GM18505 (cell line): ENCODE measurements at regions not wholly inside any gene's neighbourhood (a gene's known extent, or its start where the extent isn't known, plus 50 kb on each side); places are given as distances from the start of the nearest gene placed in this dataset.

Source experiments
- ATAC-seq: cut with Tn5 transposase; IDR thresholded peaks from one replicate; pipeline ENCODE4 v1.9.1; 2021; ENCODE audit not compliant: unreplicated experiment
- POLR2A ChIP-seq: IDR thresholded peaks from 4 replicates; pipeline ENCODE4 v1.6.1; 2011; ENCODE audit warnings: borderline replicate concordance; ENCODE audit not compliant: insufficient read depth, insufficient read length; ENCODE audit errors: extremely low read depth

DNA sequence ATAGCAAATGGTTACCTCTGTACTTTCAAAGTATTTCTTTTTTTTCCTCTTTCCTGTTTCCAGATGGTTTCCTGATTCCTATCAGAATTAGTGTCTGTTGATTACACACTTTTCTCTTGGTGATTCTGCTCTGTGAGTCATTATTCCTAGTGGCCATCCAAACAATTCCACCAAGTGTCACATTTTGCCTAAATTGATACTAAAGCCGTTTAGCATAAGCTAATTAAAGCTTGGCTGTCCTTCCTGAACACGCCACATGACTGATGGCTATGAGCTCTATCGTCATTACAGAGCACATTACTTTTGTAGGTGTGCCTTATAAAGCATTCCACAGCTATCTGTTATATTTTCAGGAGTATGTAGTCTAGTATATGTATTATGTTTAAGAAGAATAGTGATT is 671.2 kb downstream of the CDH8 start:
- ATAC-seq, result no peak

GRCh38 chr16:61362585-61362984 is 673.7 kb downstream of the CDH8 start:
- no peak for TF ChIP-seq POLR2A
- no peak for ATAC-seq

More for the DNA sequence above, 671.2 kb downstream of the CDH8 start:
- no peak for TF ChIP-seq POLR2A

DNA sequence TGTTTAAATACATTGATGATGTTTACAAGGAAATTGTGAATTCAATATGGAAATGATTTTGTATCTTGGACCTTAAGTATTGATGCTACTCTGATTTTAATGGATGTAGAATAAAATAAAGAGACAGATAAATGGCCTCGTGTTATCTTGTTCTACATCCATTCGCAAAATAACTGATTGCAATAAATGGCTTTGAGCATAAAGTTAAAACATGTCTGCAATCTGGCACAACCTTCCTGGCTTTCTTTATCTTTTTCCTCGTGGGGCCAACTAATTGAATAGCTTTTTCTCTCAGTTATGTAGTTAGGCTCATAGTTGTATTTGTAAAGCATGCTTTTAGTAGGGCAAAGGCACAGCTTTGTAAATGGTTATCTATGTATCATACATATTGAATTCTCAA is 691.4 kb downstream of the CDH8 start:
- TF ChIP-seq POLR2A, result no peak
- no peak for ATAC-seq

DNA sequence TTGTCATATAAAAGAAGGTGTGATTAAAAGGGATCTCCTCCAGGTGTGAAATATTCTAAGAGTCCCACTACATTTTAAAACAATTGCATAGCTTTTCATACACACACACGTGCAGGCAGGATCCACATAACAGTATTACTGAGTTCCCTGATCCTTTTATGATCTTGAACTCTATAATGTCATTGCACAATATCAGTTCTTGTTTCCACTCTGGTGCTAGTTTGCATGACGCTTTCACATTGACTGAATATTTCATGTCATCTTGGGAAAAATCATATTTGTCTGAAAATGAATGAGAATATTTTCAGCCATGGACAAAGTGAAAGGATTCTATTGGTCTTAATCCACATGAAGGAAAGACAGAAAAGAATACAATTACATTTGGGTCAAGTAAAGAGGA is 703.8 kb downstream of the CDH8 start:
- no peak for ATAC-seq
- TF ChIP-seq POLR2A, result no peak

- no peak for ATAC-seq
- no peak for TF ChIP-seq POLR2A
These were observed 712.2 kb downstream of the CDH8 start for GRCh38 chr16:61324044-61324443.

GRCh38 chr16:61323456-61323855 is 712.8 kb downstream of the CDH8 start:
- TF ChIP-seq POLR2A, result no peak
- no peak for ATAC-seq

DNA sequence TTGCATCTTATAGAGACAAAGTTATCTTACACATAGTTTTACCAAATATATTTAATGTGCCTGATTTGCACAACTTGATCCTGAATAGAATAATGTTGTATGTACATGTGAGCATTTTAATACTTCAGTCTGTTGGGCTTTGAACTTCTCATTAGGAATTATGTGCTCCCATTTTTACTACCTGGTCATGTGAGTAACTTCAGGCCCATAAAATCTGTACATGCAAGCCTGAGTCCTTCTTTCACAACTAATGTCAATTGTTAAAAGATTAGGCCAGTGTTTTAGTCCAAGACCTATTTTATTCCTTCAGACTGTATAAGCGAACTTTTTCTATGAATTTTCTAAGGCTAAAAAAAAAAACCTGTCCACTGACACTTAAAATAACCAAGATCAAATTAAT is 715.4 kb downstream of the CDH8 start:
- no peak for ATAC-seq
- TF ChIP-seq POLR2A, result no peak

DNA sequence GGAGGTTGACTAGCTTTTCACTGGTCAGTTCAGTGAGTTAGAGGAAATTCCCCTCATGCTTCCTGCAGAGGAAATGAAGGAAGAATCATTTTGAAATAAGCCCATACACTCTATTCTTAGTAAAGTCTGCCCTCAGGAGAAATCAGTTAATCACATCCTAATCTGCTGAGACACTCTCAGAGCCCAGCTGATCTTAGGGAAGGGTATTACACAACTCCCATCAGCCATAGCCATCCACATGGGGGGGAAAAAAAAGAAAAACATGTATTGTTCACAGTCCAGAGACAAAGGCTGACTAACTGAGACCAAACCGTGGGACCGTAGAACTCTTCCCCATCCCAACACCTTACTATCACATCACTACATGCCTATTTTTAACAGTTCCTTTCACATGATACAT is 722.3 kb downstream of the CDH8 start:
- TF ChIP-seq POLR2A, result no peak
- ATAC-seq, result no peak

DNA sequence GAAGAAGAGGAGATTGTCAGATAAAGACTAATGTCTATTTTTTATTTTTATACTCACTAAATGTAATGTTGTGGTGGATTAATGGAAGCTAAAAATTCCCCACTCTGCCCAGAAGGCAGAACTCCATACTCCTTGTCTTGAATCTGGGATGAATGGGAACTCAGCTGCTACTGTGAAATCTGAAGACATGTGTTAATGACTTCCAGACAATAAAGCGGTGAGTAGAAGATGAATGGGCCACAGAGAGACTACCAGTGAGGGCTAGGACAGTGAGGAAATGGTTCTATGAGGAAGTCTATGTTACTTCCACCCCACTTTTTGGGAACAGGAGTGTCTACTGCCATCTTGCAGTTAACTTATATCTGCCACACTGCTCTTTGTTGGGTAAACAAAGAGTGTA is 726.9 kb downstream of the CDH8 start:
- ATAC-seq, result no peak
- TF ChIP-seq POLR2A, result no peak

GRCh38 chr16:61306204-61306603 is 730.0 kb downstream of the CDH8 start:
- TF ChIP-seq POLR2A, result no peak
- ATAC-seq, result no peak

GRCh38 chr16:61296814-61297213 is 739.4 kb downstream of the CDH8 start:
- ATAC-seq, result no peak

GRCh38 chr16:61296305-61296704 is 739.9 kb downstream of the CDH8 start:
- no peak for ATAC-seq
- TF ChIP-seq POLR2A, result no peak

More at GRCh38 chr16:61296814-61297213, 739.4 kb downstream of the CDH8 start:
- TF ChIP-seq POLR2A, result no peak

- TF ChIP-seq POLR2A, result no peak
- no peak for ATAC-seq
These were observed 740.9 kb downstream of the CDH8 start for GRCh38 chr16:61295311-61295710.

GRCh38 chr16:61289141-61289540 is 747.1 kb downstream of the CDH8 start:
- no peak for TF ChIP-seq POLR2A
- ATAC-seq, result no peak

- TF ChIP-seq POLR2A, result no peak
- ATAC-seq, result no peak
These were observed 758.4 kb downstream of the CDH8 start for GRCh38 chr16:61277849-61278248.
